HepG2 (cell line): ENCODE measurements at regions not wholly inside any gene's neighbourhood (a gene's known extent, or its start where the extent isn't known, plus 50 kb on each side); places are given as distances from the start of the nearest gene placed in this dataset.

ENCODE experiments used
- FOXA3 ChIP-seq: IDR thresholded peaks from 2 replicates; pipeline ENCODE4 v1.6.1; 2016; ENCODE audit warnings: missing genetic modification reagents, missing compliant biosample characterization
- MEIS1 ChIP-seq: sonication (generic); formaldehyde crosslinking; IDR thresholded peaks from 2 replicates; pipeline ENCODE4 v1.9.0; 2021; ENCODE audit warnings: mild to moderate bottlenecking, missing genetic modification reagents, moderate library complexity, borderline replicate concordance
- MTA1 ChIP-seq: sonication (generic); formaldehyde crosslinking; IDR thresholded peaks from 2 replicates; pipeline ENCODE4 v1.4.0; 2020; ENCODE audit warnings: missing genetic modification reagents, mild to moderate bottlenecking, borderline replicate concordance
- TFAP4 ChIP-seq: sonication (generic); IDR thresholded peaks from 2 replicates; pipeline ENCODE4 v1.6.1; 2016; ENCODE audit warnings: low read depth, borderline replicate concordance
- ZIK1 ChIP-seq: sonication (generic); formaldehyde crosslinking; IDR thresholded peaks from 2 replicates; pipeline ENCODE4 v1.5.0; 2020; ENCODE audit warnings: mild to moderate bottlenecking, low read depth, missing genetic modification reagents, borderline replicate concordance
- ZNF343 ChIP-seq: sonication (generic); formaldehyde crosslinking; IDR thresholded peaks from 2 replicates; pipeline ENCODE4 v1.4.0; 2020; ENCODE audit warnings: mild to moderate bottlenecking, missing genetic modification reagents
- ZNF619 ChIP-seq: sonication (generic); formaldehyde crosslinking; IDR thresholded peaks from 2 replicates; pipeline ENCODE4 v1.4.0; 2020; ENCODE audit warnings: mild to moderate bottlenecking, missing genetic modification reagents
- ZNF691 ChIP-seq: sonication (generic); formaldehyde crosslinking; IDR thresholded peaks from 2 replicates; pipeline ENCODE4 v1.4.0; 2020; ENCODE audit warnings: missing genetic modification reagents, low read depth, mild to moderate bottlenecking, borderline replicate concordance
- TF ChIP-seq, protein P1 (sequence below): sonication (generic); formaldehyde crosslinking; IDR thresholded peaks from 2 replicates; pipeline ENCODE4 v1.5.1; 2020; ENCODE audit warnings: missing genetic modification reagents, mild to moderate bottlenecking, borderline replicate concordance
- TF ChIP-seq, protein P2 (sequence below): sonication (generic); formaldehyde crosslinking; IDR thresholded peaks from 2 replicates; pipeline ENCODE4 v1.8.0; 2022; ENCODE audit warnings: mild to moderate bottlenecking, missing genetic modification reagents, borderline replicate concordance

GRCh38 chr2:42927334-42928160 lies 135.2 kb upstream of the HAAO start (continued):
- TF ChIP-seq ZNF619 (CRISPR knock-in tag) (0 out of 2 replicates have a peak, but pooled peaks have one; percentile 62), MEIS1 (CRISPR knock-in tag) (0 out of 2 replicates have a peak, but pooled peaks have one; percentile 23), TFAP4 (0 out of 2 replicates have a peak, but pooled peaks have one; percentile 16), ZIK1 (CRISPR knock-in tag) (no peak), ZNF343 (CRISPR knock-in tag) (0 out of 2 replicates have a peak, but pooled peaks have one; percentile 39), FOXA3 (CRISPR knock-in tag) (no peak), ZNF691 (CRISPR knock-in tag) (peak; percentile 49; the same call in 1 of the 2 replicates), MTA1 (CRISPR knock-in tag) (peak; percentile 73)
- TF ChIP-seq, protein P1, sequence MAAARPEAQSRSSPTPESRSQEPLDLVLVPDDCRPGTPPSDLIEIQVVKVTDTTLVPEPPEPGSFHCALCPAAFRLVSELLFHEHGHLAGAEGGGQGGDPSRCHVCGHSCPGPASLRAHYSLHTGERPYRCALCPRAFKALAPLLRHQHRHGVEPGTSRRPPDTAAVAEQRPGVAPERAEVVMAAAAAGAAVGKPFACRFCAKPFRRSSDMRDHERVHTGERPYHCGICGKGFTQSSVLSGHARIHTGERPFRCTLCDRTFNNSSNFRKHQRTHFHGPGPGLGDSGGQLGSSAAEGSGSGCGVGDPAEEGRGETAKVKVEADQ, result 0 out of 2 replicates have a peak, but pooled peaks have one; percentile 13
- TF ChIP-seq, protein P2, sequence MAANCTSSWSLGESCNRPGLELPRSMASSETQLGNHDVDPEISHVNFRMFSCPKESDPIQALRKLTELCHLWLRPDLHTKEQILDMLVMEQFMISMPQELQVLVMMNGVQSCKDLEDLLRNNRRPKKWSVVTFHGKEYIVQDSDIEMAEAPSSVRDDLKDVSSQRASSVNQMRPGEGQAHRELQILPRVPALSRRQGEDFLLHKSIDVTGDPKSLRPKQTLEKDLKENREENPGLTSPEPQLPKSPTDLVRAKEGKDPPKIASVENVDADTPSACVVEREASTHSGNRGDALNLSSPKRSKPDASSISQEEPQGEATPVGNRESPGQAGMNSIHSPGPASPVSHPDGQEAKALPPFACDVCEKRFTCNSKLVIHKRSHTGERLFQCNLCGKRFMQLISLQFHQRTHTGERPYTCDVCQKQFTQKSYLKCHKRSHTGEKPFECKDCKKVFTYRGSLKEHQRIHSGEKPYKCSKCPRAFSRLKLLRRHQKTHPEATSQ (CRISPR knock-in tag), result no peak
